ENCODE measurements at regions not wholly inside any gene's neighbourhood (a gene's known extent, or its start where the extent isn't known, plus 50 kb on each side); places are given as distances from the start of the nearest gene placed in this dataset.

GRCh38 chr14:61154641-61155040 is 126.5 kb downstream of the TMEM30B start:
- no peak for DNase-seq
- Histone ChIP-seq H3K27ac (no peak overlapping the region), H3K9me3 (ENCODE audit: insufficient read depth, low read depth) (no peaks in the 10 kb centered on the region), H3K9me2 (ENCODE audit: insufficient read depth) (no peaks in the 10 kb centered on the region), H3K79me2 (ENCODE audit: low read depth) (no peaks in the 10 kb centered on the region), H3K4me1 (replicated peaks; ENCODE audit: insufficient read depth) (no peaks in the 10 kb centered on the region), H3K4me3 (no peak overlapping the region), H3K27me3 (ENCODE audit: insufficient read depth, low read depth) (no peaks in the 10 kb centered on the region), H4K20me1 (ENCODE audit: insufficient read depth) (no peaks in the 10 kb centered on the region), H2AFZ (no peak overlapping the region), H3K36me3 (ENCODE audit: low read depth) (no peaks in the 10 kb centered on the region), H3F3A (ENCODE audit: insufficient read depth, low read depth) (no peaks in the 10 kb centered on the region), H3K4me2 (no peak overlapping the region)
- no TSS peak for BruUV-seq (replicated peaks)
- ChIA-PET POLR2A (ENCODE audit: unreplicated experiment) (no interaction called here), CTCF (no interaction called here)
- intact Hi-C loops (cut with micrococcal nuclease; ENCODE audit: unreplicated experiment) = no loop called here
- TF ChIP-seq CTCF (conservative IDR thresholded peaks at IDR 0.05) (no peak), EZH2 (IDR thresholded peaks at IDR 0.05; ENCODE audit: low read depth) (no peak)

GRCh38 chr14:61153914-61154545 is 127.1 kb downstream of the TMEM30B start:
- no peaks in the 10 kb centered on the region for H3K27me3 ChIP-seq (ENCODE audit: insufficient read depth, low read depth)
- POLR2A ChIA-PET (ENCODE audit: unreplicated experiment) = no interaction called here
- no peak for TF ChIP-seq CTCF (conservative IDR thresholded peaks at IDR 0.05)
- no peak for TF ChIP-seq EZH2 (IDR thresholded peaks at IDR 0.05; ENCODE audit: low read depth)
- no peaks in the 10 kb centered on the region for H3K9me2 ChIP-seq (ENCODE audit: insufficient read depth)
- no peak overlapping the region for H3K27ac ChIP-seq
- no peak overlapping the region for H3K4me3 ChIP-seq
- H3K36me3 ChIP-seq (ENCODE audit: low read depth) = no peaks in the 10 kb centered on the region
- intact Hi-C loops (cut with micrococcal nuclease; ENCODE audit: unreplicated experiment) = no loop called here
- no peak overlapping the region for H3K4me2 ChIP-seq
- H3K9me3 ChIP-seq (ENCODE audit: insufficient read depth, low read depth) = no peaks in the 10 kb centered on the region
- no peaks in the 10 kb centered on the region for H3K4me1 ChIP-seq (replicated peaks; ENCODE audit: insufficient read depth)
- H3F3A ChIP-seq (ENCODE audit: insufficient read depth, low read depth) = no peaks in the 10 kb centered on the region
- CTCF ChIA-PET = no interaction called here
- no TSS peak for BruUV-seq (replicated peaks)
- H4K20me1 ChIP-seq (ENCODE audit: insufficient read depth) = no peaks in the 10 kb centered on the region
- H2AFZ ChIP-seq = no peak overlapping the region
- H3K79me2 ChIP-seq (ENCODE audit: low read depth) = no peaks in the 10 kb centered on the region
- no peak for DNase-seq

DNA sequence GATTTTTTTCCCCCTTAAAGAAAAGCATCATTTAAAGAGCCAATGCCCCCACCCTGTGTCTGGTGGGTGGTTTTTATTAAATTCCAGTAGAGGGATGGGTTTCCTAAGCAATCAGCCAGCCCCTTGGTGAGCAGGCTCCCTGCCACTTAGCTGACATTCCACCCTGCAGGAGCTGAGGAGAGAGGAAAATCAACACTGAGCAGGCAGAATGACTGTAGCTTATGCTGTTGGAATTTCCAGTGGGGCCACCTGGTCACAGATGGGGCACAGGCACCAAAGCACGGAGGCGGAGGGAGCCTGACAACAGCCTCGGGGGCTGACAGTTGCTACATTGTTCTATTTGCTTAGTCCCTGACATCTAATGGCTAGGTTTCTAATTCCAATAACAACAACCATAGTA is 127.7 kb downstream of the TMEM30B start:
- BruUV-seq (replicated peaks) = no TSS peak
- CTCF ChIA-PET = no interaction called here
- intact Hi-C loops (cut with micrococcal nuclease; ENCODE audit: unreplicated experiment) = no loop called here
- H3K27me3 ChIP-seq (ENCODE audit: insufficient read depth, low read depth) = no peaks in the 10 kb centered on the region
- no peaks in the 10 kb centered on the region for H3K9me3 ChIP-seq (ENCODE audit: insufficient read depth, low read depth)
- no peaks in the 10 kb centered on the region for H3K9me2 ChIP-seq (ENCODE audit: insufficient read depth)
- H3K4me1 ChIP-seq (replicated peaks; ENCODE audit: insufficient read depth) = no peaks in the 10 kb centered on the region
- H3F3A ChIP-seq (ENCODE audit: insufficient read depth, low read depth) = no peaks in the 10 kb centered on the region
- H3K79me2 ChIP-seq (ENCODE audit: low read depth) = no peaks in the 10 kb centered on the region
- H3K36me3 ChIP-seq (ENCODE audit: low read depth) = no peaks in the 10 kb centered on the region
- DNase-seq = no peak
- no peak for TF ChIP-seq CTCF (conservative IDR thresholded peaks at IDR 0.05)
- TF ChIP-seq EZH2 (IDR thresholded peaks at IDR 0.05; ENCODE audit: low read depth) = no peak
- POLR2A ChIA-PET (ENCODE audit: unreplicated experiment) = no interaction called here
- no peak overlapping the region for H2AFZ ChIP-seq
- no peaks in the 10 kb centered on the region for H4K20me1 ChIP-seq (ENCODE audit: insufficient read depth)
- H3K27ac ChIP-seq = no peak overlapping the region
- no peak overlapping the region for H3K4me3 ChIP-seq
- no peak overlapping the region for H3K4me2 ChIP-seq
